ENCODE measurements at regions not wholly inside any gene's neighbourhood (a gene's known extent, or its start where the extent isn't known, plus 50 kb on each side); places are given as distances from the start of the nearest gene placed in this dataset.
"Not testable (repeated sequence)": the region's sequence is repeated elsewhere in the genome, so short reads cannot be mapped to it uniquely, and the experiment has no call there.

DNA sequence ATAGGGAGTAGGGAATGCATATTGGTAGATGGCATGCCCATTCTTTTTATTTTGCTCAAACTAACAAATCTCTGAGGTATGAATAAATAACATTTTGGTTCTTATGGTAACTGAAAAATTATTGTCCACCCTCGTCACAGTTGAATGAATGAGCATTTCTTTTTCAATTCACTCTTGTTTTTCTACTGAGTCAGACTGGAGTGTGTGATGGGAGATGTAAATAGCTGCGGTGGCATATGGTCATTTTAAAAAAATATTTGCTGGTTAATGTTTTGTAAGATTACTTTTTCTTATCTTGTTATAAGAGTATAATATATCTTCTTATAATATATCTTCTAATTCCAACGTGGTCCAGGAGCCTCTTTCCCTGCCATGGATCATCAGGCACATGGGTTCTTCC lies 586.5 kb downstream of the SLITRK5 start:
- DNase-seq, result no peak

DNA sequence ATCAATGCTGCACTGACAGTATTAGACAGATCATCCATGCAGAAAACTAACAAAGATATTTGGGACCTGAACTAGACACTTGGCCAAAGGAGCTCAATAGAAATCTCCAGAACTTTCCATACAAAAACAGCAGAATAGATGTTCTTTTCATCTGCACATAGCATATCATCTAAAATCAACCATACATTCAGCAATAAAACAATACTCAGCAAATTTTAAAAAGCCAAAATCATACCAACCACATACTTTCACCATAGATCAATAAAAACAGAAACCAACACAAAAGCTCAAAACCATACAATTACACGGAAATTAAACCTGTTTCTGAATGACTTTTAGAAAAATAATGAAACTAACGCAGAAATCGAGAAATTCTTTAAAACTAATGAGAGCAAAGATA lies 592.6 kb downstream of the SLITRK5 start:
- no peak for DNase-seq

DNA sequence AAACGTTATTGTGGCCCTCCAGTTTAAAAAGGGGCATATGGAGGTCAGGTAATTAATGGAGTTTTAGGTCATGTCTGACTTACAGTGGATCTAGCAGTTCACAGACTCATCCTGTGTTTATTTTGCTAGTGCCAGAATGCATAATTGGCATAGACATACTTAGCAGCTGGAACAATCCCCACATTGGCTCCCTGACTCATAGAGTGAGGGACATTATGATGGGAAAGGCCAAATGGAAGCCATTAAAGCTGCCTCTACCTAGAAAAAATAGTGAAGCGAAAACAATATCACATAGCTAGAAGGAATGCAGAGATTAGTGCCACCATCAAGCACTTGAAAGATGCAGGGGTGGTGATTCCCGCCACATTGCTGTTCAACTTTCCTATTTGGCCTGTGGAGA lies 610.7 kb downstream of the SLITRK5 start:
- DNase-seq, result no peak

DNA sequence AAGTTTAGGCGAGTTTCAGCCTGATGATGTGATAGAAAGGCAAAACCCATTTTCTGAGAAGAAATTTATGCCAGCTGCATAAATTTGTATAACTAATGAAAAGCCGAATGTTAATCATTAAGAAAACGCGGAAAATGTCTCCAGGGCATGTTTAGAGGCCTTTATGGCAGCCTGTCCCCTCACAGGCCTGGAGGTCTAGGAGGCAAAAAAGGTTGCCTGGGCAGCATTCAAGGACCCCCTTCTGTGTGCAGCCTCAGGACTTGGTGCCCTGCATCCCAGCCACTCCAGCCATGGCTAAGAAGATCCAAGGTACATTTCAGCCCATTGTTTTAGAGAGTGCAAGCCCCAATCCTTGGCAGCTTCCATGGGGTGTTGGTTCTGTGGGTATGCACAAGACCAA lies 614.2 kb downstream of the SLITRK5 start:
- DNase-seq, result no peak

DNA sequence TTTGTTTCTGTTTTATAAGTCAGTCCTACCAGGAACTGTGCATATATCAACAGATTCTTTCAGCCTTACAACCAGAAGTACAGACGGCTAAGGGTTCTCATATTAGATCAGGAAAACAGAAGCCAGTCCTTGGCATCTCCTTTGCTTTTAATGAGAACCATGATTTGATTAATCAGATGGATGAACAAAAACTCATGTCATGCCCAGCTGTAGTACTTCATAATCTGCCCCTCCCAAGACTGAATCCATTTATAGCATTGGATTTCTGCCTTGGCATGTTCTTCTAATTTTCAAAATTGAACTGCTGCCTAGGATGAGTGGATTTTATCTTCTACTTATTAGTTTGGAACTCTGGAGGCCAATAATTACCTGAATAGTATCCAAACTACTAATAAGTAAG lies 617.2 kb downstream of the SLITRK5 start:
- DNase-seq, result no peak

DNA sequence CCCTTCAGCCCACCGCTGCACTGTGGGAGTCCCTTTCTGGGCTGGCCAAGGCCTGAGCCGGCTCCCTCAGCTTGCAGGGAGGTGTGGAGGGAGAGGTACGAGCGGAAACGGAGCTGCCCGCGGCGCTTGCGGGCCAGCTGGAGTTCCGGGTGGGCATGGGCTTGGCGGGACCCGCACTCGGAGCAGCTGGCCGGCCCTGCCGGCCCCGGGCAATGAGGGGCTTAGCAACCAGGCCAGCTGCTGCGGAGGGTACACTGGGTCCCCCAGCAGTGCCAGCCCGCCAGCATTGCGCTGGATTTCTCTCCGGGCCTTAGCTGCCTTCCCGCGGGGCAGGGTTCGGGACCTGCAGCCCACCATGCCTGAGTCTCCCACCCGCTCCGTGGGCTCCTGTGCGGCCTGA lies 620.6 kb downstream of the SLITRK5 start:
- DNase-seq, result not testable (repeated sequence)

DNA sequence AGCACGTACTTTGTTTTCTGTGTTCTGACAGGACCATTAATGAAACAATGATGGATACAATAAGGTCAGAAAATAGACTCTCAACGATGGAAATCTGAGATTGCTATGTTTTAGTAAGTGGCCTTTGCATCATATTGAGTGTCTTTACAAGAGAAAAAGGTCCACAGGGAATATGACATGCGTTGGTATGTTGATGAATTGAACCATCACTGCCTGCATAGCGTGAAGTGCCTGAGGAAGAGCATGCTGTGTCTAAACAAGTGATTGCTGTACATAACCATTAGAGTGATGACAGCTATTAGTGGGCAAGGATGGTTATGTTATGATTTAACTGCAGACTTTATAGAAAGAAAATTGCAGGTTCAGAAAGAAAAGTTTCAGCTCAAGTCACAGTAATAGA lies 623.2 kb downstream of the SLITRK5 start:
- DNase-seq, result no peak

DNA sequence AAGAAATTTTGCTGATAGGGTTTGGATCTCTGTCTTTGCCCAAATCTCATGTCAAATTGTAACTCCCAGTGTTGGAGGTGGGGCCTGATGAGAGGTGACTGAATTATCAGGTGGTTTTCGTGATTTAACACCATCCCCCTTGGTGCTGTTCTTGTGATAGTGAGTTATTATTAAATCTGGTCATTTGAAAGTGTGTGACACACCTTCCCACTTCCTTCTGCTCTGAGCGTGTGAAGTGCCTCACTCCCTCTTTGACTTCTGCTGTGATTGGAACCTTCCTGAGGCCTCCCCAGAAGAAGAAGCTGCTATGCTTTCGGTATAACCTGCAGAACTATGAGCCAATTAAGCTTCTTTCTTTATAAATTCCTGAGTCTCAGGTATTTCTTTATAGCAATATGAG lies 632.0 kb downstream of the SLITRK5 start:
- no peak for DNase-seq

DNA sequence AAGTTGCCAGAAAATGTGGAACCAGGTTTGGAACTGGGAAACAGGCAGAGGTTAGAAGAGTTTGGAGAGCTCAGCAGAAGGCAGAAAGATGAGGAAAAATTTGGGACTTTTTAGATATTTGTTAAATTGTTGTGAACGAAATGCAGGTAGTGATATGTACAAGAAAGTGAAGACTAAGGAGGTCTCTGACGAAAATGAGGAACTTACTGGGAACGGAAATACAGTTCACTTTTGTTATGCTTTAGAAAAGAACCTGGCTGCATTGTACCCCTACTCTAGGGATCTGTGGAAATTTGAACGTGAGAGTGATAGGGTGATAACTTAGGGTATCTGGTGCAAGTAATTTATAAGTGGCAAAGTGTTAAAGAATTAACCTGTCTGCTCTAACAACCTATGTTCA lies 632.4 kb downstream of the SLITRK5 start:
- no peak for DNase-seq

DNA sequence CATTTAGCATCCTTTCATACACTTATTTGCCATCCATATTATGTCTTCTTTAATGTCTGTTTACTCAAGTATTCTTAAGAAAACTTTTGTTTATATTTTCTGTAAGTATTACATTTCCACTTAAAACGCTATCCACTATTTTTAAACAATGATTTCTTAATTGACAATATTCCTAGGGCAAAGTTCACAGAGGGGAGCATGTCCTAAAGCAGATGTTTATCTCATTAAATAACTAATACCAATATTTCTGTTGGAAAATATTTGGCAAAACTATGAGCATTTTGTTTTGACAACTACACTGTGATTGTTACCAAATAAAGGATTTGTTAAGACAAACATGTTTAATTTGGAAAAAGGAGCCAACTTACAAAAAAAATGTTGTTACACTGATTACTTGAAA lies 643.3 kb downstream of the SLITRK5 start:
- no peak for DNase-seq

DNA sequence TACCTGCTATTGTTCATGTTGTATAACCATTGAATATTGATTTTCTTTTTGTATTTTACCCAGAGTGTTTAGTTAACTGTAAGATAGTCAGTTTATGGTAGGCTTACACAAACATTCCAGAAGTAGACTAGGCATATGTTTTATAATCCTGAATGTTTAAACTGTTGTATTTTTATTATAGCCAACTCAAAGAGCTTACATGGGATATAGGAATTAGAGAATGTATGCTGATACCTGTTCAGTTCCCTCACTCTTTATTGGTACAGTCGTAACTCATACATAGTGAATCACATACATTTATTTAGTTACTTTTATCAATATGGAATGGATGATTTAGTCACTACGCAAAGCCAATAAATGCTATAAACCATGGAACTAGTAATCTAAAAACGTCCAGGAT lies 657.9 kb downstream of the SLITRK5 start:
- DNase-seq, result no peak

DNA sequence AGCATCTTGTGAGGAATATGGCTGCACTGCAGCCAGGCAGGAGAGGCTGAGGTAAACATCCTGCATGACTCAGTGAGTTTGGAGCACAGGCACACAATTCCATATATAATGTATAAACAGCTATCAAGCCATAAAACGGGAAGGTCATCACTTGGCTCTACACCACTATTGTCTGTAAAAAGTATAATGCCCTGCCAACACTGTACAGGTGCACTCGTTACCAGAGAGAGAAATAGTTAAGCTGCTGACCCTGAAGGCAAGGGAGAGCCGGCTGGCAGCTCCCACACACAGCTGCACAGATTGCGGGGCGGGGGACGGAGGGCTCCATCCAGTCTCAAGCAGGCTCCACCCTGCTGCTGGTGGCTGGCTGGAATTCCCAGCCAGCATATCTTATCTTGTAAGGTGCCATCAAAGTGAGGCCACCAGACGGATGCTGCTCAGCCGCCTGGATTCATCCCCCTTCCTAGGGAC lies 668.1 kb downstream of the SLITRK5 start:
- DNase-seq, result no peak

DNA sequence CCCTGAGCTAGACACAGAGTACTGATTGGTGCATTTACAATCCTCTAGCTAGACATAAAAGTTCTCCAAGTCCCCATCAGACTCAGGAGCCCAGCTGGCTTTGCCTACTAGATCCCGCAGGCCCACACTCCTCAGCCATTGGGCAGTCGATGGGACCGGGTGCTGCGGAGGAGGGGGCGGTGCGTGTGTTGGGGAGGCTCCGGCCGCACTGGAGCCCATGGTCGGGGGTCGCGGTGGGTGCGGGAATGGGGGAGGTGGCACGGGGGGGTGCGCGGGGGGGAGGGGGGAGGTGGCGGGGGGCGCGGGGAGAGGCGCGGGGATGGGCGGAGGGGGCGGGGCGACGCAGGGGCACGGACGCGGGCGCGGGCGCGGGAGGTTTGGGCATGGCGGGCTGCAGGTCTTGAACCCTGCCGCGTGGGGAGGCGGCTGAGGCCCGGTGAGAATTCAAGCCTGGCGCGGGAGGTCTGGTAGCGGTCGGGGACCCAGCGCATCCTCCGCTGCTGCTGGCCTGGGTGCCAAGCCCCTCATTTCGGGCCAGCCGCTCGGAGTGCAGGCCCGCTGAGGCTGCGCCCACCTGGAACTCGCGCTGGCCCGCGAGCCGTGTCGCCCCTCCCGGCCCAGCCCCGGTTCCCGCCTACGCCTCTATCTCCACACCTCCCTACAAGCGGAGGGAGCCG lies 674.1 kb downstream of the SLITRK5 start:
- no peak for DNase-seq

DNA sequence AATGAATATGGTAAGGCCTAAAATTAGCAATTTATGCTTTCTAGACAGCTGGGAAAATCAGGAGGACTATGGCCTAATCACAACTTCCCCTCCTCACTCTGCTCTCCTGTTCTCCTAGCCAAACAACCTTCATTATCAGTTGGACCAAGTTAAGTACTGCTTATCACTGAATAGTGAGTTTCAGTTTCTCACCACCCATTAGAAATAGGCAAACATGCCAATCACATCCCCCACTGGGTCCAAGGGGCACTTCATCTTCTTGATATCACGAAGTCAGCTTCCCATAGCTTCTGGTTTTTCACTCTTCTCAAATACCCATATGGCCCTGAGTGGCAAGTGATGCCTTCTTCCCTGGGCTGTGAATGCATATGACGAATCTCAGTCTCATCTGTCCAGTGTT lies 689.6 kb downstream of the SLITRK5 start:
- DNase-seq, result no peak

DNA sequence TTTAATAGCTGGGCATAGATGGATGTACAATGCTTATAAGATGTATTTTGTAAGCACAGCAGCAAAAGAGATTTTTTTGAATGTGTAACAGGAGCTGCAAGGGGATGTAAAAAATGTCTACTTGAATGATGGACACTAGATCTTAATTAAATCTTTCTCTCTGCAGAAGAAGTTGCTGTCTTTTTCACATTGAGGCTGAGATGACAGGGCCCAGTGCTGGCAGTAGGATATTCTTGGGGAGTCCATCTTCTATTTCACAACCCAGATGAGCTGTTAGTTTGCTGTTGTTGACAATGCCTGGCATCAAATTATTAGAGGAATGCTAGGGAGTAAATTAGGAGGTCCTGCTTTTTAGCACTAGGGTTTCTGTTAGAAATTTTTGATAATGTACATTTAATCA lies 698.7 kb downstream of the SLITRK5 start:
- no peak for DNase-seq

DNA sequence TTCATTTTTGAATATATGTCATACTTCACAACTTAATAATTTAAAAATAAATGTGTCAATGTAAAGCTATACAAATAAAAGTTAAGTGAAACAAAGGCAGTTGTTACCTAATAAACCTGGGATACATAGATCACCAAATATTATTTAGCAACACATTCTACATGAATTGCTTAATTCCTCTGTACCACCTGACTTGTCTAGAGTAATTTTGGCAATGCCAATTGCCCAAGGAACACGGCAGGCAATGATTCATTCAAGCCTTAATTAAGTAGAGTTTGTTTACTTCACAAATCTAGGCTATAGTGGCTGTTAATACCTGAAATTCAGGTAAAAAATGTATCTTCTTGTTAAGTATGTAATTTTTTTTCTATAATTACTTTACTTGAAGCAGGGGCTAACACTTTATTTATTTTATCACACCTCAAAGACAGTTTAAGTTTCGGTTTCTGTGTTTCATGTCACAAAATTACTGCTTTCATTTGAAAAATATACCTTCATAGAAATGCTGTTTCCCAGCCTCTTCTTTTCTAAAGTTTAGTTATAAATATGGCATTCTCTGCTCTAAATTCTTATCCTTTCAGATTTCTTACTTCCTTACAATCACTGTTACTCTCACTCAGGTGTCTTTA lies 705.7 kb downstream of the SLITRK5 start:
- no peak for DNase-seq

DNA sequence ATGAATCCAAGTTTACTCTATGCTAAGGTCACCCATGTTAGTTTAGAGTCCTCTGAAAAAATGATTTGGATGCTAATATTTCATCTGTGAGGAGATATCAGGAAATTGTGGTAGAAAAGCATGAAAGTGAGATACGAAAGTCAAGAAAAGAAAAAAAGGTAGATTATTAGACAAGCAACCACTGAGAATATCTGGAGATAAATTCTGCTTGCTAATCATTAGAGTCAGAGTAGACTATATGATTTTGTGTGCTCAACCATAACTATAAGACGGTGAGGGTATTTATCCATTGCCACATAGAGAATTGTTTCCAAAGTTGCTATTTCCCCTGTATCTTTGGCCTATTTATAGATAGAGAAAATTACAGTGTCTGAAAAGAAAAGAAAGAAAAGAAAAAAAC lies 706.7 kb downstream of the SLITRK5 start:
- DNase-seq, result no peak

DNA sequence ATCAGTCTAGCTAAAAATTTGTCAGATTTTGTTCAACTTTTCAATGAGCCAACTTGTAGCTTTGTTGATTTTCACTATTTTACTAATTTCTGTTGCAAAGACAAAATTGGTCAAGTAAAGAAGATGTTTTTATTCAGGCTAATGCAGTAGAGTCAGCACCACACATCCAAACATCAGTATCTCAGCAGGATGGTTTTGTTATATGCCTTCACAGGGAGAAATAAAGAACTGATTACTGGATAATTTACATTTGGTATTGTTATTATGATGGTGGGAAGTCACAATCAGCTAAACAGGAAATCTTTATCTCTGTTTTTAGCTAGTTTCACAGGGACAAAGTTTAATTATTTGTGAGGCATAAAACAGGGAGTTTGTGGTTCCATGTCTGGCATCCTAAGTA lies 713.4 kb downstream of the SLITRK5 start:
- no peak for DNase-seq

DNA sequence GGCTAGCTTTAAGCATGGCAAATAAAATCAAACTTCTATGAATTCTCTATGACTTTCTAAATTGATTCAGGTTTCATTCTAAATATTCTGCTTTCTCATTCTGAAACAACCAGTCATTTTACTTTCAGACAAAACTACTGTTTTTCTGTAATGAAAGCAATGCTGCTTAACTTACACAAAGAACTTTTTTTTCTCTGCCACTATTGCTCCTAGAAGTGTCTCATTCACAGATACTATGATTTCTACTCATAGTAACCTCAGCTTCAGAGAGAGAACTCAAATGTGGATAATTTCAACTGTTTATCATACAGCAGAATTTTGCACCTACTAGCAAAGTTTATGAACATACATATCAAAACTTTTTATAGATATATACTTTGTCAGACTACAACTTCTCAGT lies 724.6 kb downstream of the SLITRK5 start:
- no peak for DNase-seq

DNA sequence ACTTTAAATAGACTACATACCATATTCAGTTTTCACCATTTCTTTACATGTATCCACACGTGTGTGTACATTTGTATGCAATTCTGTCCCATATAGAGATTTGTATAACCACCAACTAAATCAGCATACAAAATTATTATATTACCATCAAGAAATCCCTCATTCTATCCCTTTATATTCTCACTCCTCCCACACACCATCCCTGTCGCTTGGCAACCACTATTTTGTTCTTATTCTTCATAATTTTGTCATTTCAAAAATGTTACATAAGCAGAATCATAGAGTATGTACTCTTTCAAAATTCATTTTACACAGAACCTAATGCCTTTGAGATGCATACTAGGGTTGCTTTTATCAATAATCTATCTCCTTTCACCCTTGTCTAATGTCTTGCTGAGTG lies 740.5 kb downstream of the SLITRK5 start:
- no peak for DNase-seq

DNA sequence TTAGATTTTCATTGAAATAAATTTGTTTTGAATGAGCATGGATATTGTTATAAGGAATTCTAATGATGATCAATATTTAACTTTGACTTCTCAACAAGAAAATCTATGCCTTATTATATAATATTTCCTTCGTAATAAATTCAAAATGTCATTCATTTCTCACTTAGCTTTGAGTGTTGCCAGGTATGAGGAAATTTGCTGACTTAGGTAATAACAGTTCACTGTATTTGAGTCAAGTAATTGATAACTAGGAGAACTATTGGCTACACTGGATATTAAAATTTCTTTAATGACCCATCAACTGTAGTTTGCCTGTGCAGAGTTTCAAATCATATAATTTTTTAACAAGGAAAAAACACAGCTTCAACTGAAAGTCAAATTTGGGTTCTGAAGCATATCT lies 746.6 kb downstream of the SLITRK5 start:
- DNase-seq, result no peak

DNA sequence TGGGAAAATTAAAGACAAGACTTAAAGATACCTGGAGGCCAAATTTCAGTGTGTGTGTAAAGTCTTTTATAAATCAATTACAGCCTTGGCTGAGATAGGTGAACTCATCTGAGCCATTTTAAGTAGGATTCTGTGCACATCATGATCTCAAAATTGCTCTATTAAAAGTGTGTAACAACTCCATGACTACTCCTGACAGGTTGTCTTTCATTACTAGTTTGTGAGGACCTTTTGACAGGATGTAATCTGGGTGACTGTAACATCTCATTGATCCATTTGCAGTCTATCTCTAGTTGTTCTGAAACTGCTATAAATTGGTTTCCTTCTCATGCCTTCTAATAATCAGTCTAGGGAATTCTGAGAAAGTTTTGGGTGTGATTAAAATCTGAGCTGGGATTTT lies 753.3 kb downstream of the SLITRK5 start:
- no peak for DNase-seq

DNA sequence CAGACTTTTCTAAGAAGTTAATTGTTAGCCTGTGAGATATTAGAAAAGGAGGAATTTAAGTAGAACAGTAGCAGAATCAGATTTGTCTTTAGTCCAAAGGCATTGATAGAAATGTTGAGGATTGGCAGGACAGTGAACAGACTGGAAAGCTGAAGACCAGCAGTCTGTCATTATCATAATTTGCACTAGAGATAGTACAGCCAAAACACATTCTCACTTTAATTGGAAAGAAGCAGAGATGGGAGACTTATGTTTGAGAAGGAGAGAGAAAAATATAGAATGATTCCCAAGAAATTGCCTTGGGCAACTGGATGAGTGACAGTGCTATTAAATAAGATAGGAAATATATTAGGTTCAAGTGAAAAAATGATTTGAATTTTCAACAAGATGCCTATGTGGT lies 755.5 kb downstream of the SLITRK5 start:
- DNase-seq, result no peak

DNA sequence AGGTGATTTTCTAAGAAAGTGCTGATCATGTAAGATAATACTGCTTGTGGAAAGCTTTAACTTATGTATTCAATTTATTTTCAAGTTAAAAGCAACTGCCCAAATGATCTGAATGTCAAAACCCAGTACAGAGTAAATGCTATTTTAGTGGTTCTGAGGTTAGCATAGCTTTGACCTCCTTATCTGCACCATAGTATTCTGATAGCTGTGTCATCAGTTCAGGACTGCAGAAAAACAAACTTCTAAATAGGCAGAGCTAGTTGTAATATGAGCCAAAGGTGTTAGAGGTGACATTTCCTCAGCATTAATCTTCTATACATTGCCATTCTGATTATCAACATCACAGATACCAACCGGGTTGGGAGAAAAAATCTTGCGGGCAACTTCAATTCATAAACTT lies 758.7 kb downstream of the SLITRK5 start:
- no peak for DNase-seq

DNA sequence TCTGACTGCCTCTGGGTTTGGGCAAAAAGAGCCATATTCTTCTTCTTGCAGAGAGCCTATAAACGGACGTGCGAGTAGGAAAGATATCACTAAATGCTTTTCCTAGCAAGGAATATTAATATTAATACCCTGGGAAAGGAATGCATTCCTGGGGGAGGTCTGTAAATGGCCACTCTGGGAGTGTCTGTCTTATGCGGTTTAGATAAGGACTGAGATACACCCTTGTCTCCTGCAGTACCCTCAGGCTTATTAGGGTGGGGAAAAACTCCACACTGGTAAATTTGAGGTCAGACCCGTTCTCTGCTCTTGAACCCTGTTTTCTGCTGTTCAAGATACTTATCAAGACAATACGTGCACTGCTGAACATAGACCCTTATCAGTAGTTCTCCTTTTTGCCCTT lies 763.8 kb downstream of the SLITRK5 start:
- DNase-seq, result no peak
